ENCODE measurements at regions not wholly inside any gene's neighbourhood (a gene's known extent, or its start where the extent isn't known, plus 50 kb on each side); places are given as distances from the start of the nearest gene placed in this dataset.

DNA sequence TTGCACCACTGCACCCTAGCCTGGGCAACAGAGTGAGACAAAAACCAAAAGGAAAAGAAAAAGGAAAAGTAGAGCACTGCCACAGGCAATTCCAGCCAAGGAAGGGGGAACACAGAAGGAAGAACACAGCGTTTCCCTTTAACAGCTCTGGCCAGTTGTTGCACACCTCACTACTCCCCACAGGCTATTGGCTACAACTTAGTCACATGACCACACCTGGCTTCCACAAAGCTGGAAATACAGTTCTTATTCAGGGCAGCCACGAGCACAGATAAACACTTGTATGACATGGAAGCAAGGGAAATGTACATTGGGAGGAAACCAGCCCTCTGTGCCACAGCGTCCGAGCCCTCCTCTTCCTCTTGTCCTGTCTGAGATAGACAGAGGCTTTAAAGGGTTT, 249.0 kb upstream of the JARID2 start:
- H4K8ac ChIP-seq (replicated peaks; ENCODE audit: insufficient read length, low read depth, low read length), result no peak overlapping the region
- H3K4me3 Mint-ChIP-seq, result no peak overlapping the region
- H3K79me1 ChIP-seq (ENCODE audit: insufficient read depth, low read depth, low read length, poor library complexity, severe bottlenecking), result peaks cover 5% of the 10 kb centered on the region
- no peak overlapping the region for H2BK15ac ChIP-seq (ENCODE audit: low read depth, low read length)
- H3K27me3 ChIP-seq (ENCODE audit: insufficient read depth, low read length), result no peaks in the 10 kb centered on the region
- TF ChIP-seq, protein P1, sequence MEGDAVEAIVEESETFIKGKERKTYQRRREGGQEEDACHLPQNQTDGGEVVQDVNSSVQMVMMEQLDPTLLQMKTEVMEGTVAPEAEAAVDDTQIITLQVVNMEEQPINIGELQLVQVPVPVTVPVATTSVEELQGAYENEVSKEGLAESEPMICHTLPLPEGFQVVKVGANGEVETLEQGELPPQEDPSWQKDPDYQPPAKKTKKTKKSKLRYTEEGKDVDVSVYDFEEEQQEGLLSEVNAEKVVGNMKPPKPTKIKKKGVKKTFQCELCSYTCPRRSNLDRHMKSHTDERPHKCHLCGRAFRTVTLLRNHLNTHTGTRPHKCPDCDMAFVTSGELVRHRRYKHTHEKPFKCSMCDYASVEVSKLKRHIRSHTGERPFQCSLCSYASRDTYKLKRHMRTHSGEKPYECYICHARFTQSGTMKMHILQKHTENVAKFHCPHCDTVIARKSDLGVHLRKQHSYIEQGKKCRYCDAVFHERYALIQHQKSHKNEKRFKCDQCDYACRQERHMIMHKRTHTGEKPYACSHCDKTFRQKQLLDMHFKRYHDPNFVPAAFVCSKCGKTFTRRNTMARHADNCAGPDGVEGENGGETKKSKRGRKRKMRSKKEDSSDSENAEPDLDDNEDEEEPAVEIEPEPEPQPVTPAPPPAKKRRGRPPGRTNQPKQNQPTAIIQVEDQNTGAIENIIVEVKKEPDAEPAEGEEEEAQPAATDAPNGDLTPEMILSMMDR (conservative IDR thresholded peaks at IDR 0.05), result no peak
- H3K18ac ChIP-seq (ENCODE audit: insufficient read length, low read depth, low read length), result no peak overlapping the region
- H3K23me2 ChIP-seq (ENCODE audit: insufficient read length, low read depth, low read length, poor library complexity, severe bottlenecking), result no peaks in the 10 kb centered on the region
- no peaks in the 10 kb centered on the region for H4K20me1 ChIP-seq (ENCODE audit: control insufficient read depth, insufficient read depth, insufficient read length)
- H4K91ac ChIP-seq (ENCODE audit: insufficient read length, low read depth, low read length), result no peak overlapping the region
- H3K9me3 Mint-ChIP-seq, result no peaks in the 10 kb centered on the region
- peaks cover 0 to 5% (median 3%) of the 10 kb centered on the region in 3 experiments; a peak in 3 of 7 replicates for H3K36me3 Mint-ChIP-seq (ENCODE audit: insufficient read depth in 1 of 3, low read depth in 3 of 3)
- H3K14ac ChIP-seq (ENCODE audit: insufficient read depth, low read length), result no peak overlapping the region
- no peak overlapping the region for H2AK5ac ChIP-seq (ENCODE audit: insufficient read length, low read length)
- WGBS (ENCODE audit: extremely low coverage, insufficient read length, low lambda C conversion rate), result no CpG with 5 or more reads among the region's 4 CpGs
- no peaks in the 10 kb centered on the region for H3K9me3 ChIP-seq (ENCODE audit: control insufficient read depth, low read depth, low read length)
- H3K9ac ChIP-seq (ENCODE audit: extremely low read depth, insufficient read length, low read length), result no peak overlapping the region
- no peaks in the 10 kb centered on the region for H3K27me3 Mint-ChIP-seq (ENCODE audit: low read depth)
- no peak overlapping the region for H2BK20ac ChIP-seq (ENCODE audit: low read depth, low read length, poor library complexity, severe bottlenecking)
- no peak overlapping the region for H3K56ac ChIP-seq (ENCODE audit: insufficient read length, low read depth, low read length)
- H2BK12ac ChIP-seq (ENCODE audit: insufficient read length, low read depth, low read length), result no peak overlapping the region
- no peak overlapping the region for H3K4ac ChIP-seq (ENCODE audit: low read depth, low read length)
- H3K4me1 ChIP-seq (ENCODE audit: insufficient read depth, low read length), result no peaks in the 10 kb centered on the region
- no peak overlapping the region for H2BK120ac ChIP-seq (ENCODE audit: low read depth, low read length, poor library complexity, severe bottlenecking)
- DNase-seq, result no peak
- H3K27ac ChIP-seq (ENCODE audit: insufficient read length, low read depth, low read length), result no peak overlapping the region
- H3K79me2 ChIP-seq (ENCODE audit: insufficient read depth, low read length), result peaks cover 2% of the 10 kb centered on the region; the same call in 1 of the 2 replicates
- peak overlapping the region in 1 of 3 experiments; percentile 78; a peak in 1 of 7 replicates for H3K27ac Mint-ChIP-seq
- H3K4me1 Mint-ChIP-seq, result peaks cover 3 to 4% of the 10 kb centered on the region in 2 experiments; a peak in 1 of 4 replicates
- H3T11ph ChIP-seq (ENCODE audit: low read length), result no peak overlapping the region
- no peak overlapping the region for H2BK5ac ChIP-seq (ENCODE audit: insufficient read length, low read length)
- H4K5ac ChIP-seq (ENCODE audit: insufficient read length, low read depth, low read length), result no peak overlapping the region
- no peak overlapping the region for H3K4me2 ChIP-seq (ENCODE audit: insufficient read depth, insufficient read length, low read length)
- no peak overlapping the region for H3K23ac ChIP-seq (ENCODE audit: insufficient read length, low read depth, low read length)
- no peak overlapping the region for H2AFZ ChIP-seq (ENCODE audit: low read length)
